Right renal cortex interstitium (tissue), 3 donors: ENCODE measurements at regions not wholly inside any gene's neighbourhood (a gene's known extent, or its start where the extent isn't known, plus 50 kb on each side); places are given as distances from the start of the nearest gene placed in this dataset.
"Not testable (repeated sequence)": the region's sequence is repeated elsewhere in the genome, so short reads cannot be mapped to it uniquely, and the experiment has no call there.

Source experiments
- DNase-seq, 3 donors: peaks; one replicate each; pipeline ENCODE4 v3.0.0-alpha.2; 2013; ENCODE audit warnings: low read depth in 3 of 3, low spot score in 2 of 3

DNA sequence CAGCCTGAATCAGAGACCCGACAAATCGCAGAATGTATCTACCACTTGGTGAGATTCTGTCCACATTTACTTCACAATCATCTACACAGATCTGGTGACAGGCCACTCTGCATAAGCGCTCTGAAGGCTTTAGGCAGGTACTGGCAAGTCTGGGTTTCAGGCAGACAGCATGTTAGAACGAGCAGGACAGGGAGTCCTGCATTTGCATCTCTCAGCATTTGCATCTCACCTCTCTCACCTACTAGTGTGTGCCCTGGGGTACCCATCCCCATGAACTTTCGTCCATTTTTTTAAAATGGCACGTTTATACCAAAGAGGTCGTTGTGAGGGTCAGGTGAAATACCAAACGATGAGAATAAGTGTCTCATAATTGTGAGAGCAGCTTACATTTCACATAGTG, 108.2 kb downstream of the SPATA31A1 start:
- DNase-seq, result not testable (repeated sequence)

DNA sequence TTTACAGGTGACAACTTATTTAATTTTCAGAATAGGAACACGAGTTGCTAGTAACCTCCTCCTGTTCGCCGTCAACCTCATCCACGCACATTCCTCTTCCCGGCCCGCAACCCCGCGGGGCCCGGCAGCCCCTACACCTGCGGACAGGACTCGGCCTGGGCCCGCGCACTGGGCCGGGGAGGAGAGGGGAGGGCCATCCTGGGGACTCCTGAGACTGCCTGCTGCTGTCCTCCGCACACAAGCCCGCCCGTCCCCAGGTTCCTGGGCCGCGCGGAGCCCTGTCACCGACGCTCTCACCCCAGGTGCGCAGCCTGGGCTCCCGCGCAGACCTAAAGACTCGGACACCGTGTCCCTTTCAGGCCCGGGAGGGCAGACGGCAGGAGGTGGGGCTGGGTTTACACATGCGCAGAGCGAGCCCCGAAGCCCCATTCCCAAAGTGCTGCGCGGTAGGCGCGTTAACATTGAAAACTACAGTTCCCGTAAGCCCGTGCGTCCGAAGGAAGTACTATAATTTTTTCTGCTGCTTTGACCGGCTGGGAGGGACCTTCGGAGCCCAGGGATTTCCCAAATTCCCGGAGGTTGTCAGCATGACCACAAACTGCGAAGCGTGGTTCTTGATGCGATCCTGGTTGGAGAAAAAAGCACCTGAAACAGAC, 108.8 kb downstream of the SPATA31A1 start:
- DNase-seq, result peak; percentile 43 to 61 (median 53)

DNA sequence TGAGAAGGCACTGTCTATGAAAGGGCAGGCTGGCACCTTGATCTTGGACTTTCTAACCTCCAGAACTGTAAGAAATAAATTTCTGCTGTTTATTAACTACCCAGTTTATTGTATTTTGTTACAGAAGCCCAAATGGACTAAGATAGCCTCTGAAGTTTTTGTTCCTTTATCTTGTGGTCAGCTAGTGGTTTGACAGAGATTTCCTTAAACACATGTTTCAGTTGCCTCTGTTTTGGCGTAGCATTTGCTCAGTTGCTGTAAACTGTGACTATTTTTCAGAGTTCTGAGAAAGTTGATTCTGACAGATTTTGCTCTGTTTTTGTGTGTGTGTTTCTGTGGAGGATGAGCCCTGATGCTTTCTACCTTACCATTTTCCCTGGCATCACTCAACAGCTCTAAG, 119.0 kb downstream of the SPATA31A1 start:
- DNase-seq, result not testable (repeated sequence)

DNA sequence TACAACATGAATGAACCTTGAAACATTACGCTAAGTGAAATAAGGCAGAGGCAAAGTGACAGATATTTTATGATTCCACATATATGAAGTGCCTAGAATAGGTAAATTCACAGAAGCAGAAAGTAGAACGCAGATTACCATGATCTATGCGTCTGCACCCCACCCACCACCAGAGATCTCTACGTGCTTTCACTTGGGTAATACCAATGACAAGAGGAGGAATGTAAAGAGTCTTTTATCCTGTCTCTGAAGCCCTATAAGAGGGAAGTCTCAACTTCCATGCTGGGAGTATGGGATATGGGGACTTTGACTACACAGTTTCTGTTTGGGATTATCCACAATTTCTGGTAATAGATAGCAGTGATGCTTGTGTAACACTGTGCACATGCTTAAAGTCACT, 127.6 kb downstream of the SPATA31A1 start:
- DNase-seq, result not testable (repeated sequence)

DNA sequence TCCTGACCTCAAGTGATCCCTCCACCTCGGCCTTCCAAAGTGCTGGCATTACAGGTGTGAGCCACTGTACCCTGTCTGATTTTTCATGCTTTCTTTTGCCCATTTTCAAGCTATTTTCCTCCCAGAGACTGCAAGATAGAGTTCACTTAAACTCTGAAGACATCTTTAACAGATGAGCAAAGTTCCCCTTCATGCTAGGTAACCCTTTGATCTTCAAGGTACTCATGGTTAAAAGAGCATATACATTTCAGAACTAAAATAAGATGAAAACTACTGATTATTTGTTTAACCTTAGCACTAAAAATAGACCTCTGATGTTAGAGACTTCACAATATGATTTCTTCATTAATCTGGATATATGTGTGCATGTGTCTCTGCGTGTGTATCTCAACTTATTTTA, 128.4 kb downstream of the SPATA31A1 start:
- DNase-seq, result not testable (repeated sequence)

DNA sequence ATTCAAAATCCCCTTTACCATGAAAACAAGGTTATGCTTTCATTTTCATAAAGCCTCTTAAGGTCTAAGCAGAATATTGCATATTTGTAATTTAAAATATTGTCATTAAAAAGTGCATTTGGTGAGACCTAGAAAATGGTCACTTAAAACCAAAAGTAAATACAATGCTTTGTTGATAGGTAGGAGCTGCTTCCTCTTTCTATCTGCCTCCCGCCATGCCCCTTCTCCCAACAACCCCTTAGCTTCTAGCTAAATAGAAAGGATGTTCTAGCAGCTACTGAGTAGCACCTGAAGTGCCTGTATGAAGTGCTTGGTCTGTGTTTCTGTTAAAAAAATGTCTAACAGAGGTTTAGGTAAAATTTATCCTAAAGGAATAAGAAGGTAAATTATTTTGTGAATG, 128.8 kb downstream of the SPATA31A1 start:
- DNase-seq, result not testable (repeated sequence)

DNA sequence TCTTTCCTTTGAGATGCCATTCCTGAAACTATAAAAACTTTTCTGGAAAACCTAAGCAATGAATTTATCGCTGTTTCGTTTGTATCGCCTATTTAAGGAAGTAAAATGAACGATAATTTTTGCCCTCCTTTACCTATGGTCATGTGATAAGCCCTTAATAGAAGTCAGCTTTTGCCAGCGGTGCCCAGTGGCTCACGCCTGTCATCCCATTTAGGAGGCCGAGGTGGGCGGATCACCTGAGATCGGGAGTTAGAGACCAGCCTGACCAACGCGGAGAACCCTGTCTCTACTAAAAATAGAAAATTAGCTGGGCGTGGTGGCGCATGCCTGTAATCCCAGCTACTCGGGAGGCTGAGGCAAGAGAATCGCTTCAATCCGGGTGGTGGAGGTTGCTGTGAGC, 132.0 kb downstream of the SPATA31A1 start:
- DNase-seq, result not testable (repeated sequence)

DNA sequence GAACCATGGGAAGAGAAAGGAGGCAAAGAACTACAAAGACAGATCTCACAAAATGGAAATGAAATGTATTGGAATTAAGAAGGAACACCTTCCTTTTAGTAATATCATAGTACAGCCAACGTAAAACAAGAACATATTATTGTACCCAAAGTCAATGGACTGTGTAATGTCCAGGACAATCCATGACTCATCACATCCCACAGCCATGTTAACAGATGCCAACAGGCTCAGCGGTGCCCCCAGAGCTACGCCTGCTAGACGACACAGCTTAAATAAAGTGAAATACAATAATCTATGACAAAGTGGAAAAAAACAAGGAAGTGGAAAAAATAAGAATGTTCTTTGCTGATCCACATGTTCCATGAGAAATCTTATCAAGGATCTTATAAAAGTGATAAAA, 140.8 kb downstream of the SPATA31A1 start:
- not testable (repeated sequence) for DNase-seq

DNA sequence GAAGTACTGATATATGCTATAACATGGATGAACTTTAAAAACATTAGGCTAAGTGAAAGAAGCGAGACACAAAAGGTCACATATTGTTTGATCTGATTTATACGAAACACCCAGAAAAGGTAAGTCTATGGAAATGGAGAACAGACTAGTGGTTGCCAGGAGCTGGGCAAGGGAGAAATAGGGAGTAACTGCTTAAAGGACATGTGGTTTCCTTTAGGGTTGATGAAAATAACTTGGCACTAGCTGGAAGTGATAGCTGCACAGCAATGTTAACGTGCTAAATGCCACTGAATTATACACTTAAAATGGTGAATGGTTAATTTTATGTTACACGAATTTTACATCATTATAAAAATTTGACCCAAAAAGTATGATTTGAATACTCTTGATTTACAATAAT, 147.7 kb downstream of the SPATA31A1 start:
- not testable (repeated sequence) for DNase-seq

DNA sequence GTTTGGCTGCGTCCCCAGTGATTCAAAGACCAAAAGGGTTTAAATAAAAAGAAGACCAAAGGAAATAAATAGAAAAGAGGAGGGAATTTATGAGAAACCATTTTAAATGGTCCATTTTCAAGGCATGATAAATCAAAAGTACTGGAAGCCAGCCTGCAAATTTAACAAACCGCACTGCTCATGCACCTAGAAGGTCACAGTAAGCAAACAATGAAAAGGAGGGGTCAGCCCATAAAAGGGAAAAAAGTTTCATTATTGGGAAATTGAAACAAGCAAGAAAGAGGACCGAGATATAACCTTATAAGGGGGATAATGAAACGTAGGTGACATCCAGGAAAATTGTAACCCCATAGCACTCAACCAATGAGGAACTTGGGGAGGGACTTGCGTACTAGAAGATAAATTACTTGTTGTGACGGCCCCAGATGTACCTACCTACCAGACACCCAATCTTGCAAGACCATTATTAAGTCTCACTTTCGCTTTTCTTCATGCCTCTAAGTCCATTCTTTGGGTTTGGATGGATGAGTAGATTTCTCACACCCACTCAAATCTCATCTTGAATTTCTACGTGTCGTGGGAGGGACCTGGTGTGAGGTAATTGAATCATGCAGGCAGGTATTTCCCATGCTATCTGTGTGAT, 172.0 kb downstream of the SPATA31A1 start:
- not testable (repeated sequence) for DNase-seq

DNA sequence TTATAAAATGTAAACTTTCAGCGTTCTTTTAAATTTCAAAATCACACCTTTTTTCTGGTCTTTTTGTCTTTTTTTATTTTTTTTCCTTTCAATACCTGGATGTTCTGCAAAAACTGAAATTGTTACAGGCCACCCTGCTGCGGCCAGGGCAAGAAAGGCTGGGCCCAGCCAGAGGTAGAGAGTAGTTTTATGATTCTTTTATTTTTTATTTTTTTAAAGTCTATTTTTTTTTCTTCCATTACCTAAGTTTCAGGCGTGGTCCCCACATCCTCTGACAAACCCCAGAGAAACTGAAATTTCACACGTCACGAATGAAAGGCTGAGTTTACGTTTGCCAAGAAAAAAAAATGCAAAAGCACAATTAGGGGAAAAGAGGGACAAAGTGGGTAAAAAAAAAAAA, 177.1 kb downstream of the SPATA31A1 start:
- DNase-seq, result not testable (repeated sequence)

DNA sequence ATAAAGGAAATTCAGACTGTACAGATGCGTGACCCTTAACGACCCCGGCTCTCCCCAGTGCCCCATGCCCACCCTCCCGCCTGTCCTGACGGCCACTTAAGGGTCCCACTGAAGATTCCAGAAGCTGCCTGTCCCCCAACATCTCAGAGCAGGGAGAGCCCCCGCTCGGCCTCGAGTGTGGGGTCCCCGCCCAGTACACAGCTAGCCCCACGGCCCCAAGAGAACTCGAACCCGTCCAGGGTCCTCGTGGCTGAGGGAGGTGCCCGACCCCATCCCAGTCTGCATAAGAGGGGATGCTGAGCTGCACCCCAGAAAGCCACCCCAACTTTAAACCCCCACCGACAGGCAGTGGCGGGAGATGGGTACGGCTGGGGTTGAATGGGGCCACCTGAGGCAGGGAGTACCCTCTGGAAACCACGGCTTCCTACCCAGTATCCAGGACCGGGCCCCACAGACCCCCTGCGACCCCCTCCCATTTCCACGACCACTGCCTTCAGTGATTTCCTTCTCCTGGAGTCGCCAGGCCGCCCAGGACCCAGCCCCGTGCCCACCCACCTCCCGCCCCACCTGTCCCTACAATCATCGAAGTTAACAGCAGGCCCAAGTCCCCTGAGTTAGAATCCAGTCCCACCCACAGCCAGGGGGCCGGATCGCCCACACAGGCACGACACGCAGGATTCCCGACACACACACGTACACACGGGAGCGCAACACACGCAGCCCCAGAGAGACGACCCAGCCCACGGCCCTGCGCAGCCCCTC, 177.7 kb downstream of the SPATA31A1 start:
- DNase-seq, result not testable (repeated sequence)

DNA sequence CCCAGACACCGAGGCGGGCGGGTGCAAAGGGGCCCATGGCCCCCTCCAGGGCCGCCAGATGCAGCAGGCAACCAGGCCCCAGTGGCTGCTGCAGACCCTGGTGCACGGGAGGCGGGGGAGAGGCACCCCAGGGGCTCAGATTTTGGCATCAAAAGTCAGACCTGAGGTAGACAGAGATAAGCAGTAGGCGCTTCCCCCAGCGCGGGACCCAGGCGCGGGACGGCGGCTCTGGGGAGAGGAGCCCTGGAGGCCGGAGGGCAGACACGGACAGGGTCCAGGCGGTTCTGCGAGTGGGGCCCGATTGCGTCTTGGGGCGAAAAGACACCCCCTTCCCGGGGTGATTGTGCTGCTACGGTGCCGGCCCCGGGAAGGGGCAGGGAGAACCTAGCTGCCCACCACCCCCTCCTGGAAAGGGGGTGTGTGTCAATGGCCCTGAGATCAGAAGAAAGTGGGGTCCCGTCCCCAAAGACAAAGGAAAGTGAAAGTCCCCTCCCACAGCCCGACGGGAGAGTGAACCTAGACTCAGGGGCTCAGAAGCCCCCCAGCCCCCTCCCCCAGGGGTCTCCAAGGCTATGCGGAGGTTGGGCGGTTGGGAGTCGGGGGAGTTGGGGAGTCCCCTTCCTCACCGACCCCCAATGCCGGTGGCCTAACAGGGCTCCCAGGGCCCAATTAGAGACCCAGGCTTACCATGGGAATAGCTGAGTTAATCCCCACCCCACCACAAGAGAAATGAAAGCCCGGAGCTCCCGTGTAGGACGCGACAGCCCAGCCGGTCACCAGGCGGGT, 178.5 kb downstream of the SPATA31A1 start:
- not testable (repeated sequence) for DNase-seq

DNA sequence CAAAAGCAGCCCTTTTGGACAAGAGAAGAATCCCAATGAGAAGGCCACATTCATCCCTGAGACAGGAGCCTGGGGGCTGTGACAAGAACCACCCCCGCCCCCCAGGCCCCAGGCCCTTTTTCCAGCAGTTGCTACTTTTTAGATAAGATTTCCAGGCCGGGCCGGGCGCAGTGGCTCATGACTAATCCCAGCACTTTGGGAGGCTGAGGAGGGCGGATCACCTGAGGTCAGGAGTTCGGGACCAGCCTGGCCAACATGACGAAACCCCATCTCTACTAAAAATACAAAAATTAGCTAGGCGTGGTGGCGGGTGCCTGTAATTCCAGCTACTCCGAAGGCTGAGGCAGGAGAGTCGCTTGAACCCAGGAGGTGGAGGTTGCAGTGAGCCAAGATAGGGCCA, 179.4 kb downstream of the SPATA31A1 start:
- not testable (repeated sequence) for DNase-seq

DNA sequence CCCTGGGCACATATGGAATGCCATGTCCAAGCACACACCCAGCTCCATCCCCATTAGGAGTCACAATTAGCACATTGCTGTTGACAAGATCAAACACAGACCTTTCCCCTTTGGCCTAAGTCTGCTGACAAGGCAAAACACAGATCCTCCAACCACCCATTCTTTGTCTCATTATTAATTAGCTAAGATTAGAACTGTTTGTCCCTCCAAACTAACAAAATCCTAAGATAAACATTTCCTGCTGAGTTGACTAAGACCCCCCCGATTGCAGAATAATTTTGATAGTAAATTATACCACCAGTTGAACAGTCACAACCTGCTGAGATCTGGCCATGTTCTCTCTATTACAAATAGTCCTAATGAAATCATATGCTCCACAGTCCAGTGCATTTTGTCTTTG, 186.7 kb downstream of the SPATA31A1 start:
- not testable (repeated sequence) for DNase-seq

DNA sequence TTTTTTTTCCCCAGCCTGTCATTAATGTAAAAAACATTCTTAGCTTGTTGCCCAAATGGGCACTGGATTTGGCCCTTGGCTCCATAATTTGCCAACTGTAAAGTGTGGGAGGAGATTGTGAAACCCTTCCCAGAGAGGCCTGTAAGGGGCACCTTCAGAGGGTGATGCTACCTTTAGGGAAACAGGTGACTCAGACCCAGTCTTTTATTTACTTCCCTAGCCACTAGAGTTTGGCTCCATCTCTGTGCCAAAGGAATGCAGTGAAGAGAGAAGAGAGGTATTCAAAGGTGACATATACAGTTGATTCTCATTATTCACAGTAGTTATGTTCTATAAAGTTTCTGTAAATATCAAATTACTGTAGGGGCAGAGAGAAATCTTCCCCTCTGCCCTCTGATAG, 189.6 kb downstream of the SPATA31A1 start:
- not testable (repeated sequence) for DNase-seq

DNA sequence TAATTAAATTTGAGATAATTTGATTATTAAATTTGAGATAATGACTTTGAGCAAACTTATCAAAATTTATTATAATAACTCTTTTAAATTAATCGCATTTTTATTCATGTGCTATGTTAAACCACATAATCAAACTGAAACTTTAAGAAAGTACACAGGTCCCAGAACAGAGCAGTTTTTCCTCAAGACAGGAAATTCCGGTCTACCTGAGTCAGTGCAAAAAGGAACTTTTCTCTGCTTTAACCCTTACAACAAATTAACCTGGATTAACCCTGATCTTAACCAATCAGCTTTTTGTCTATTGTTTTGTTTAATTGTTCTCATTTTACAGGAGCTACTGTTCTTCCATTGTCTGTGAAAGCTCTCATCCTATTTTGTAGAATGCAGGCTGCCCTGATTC, 195.1 kb downstream of the SPATA31A1 start:
- not testable (repeated sequence) for DNase-seq

DNA sequence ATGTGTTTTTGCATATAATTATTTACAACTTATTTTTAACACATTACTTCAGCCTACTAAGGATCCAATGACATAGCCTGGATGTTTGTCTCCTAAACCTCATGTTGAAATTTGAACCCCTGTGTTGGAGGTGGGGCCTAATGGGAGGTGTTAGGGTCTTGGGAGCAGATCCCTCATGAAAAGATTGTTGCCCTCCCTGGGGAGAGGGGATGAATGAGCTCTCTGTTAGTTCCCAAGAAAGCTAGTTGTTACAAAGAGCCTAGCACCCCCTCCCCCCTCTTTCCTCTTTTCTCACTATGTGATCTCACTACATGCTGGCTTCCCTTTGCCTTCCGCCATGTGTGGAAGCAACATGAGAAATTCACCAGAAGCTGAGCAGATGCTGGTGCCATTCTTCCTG, 196.1 kb downstream of the SPATA31A1 start:
- not testable (repeated sequence) for DNase-seq

DNA sequence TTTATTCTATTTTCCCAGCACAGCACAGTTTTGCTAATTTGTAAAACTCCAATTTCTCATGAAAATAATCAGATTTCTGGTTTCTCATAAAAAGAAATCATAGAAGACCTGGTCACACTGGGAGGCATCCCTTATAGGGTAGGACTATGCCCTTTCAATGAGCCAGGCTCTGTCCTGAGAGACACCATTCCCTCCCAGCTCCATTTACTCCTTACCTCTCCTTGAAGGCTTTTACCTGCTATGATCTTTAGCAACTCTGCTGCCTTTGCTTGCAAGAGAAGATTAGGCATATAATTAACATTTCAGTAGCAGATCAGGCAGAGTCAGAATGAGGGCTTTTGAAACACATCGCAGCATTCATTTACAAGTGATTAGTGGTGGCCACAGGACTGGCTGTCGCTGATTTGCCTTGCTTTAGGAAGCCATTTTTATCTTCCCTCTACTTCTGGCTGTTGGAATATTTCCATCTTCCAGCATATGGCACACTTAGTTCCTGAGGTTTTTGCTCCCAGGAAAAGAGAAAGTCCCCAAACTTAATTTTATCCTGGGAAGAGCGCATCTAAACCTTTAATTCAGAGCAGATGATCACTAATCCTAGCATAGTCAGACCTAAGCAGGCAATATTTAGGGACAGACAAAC, 196.9 kb downstream of the SPATA31A1 start:
- not testable (repeated sequence) for DNase-seq

DNA sequence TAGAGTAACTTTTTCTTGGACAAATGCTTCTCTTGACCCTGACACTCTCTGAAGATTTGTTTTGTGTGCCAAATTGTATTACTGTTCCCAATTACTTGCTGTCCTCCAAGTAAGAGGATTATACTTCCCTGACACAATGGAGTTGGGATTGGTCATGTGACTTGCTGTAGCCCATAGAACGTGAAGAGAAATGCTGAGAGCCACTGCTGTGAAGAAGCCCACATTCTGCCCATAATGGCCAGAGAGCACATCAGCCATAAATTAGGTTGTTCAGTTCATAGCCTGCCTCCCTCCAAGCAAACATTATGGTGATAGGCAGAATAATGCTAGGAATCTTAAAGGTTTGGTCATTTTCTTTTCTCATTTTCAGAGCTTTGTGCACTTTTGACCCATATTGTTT, 198.9 kb downstream of the SPATA31A1 start:
- DNase-seq, result not testable (repeated sequence)
